Peyer's patch (tissue), 4 donors: ENCODE measurements at regions not wholly inside any gene's neighbourhood (a gene's known extent, or its start where the extent isn't known, plus 50 kb on each side); places are given as distances from the start of the nearest gene placed in this dataset.

Experiments
- DNase-seq, 3 donors: peaks; one replicate each; pipeline ENCODE4 v3.0.0-alpha.2; 2017 to 2019
- H3K27ac ChIP-seq, 4 donors: fragments of 200-600 bp; sonication (generic); one replicate each; pipeline ENCODE4 v1.5.1; 2016 to 2019
- H3K27me3 ChIP-seq, 2 donors: fragments of 200-600 bp; sonication (generic); one replicate each; pipeline ENCODE4 v1.5.1; 2019
- H3K36me3 ChIP-seq, 3 donors: fragments of 200-600 bp; sonication (generic); one replicate each; pipeline ENCODE4 v1.5.1; 2016 to 2019
- H3K4me1 ChIP-seq, 4 donors: fragments of 200-600 bp; sonication (generic); one replicate each; pipeline ENCODE4 v1.5.1; 2016 to 2019
- H3K4me3 ChIP-seq, 4 donors: fragments of 200-600 bp; sonication (generic); 1 replicate in 3 of 4; 2 replicates in 1 of 4; pipeline ENCODE4 v1.5.1; 2016 to 2019; ENCODE audit warnings: mild to moderate bottlenecking in 1 of 4
- H3K9me3 ChIP-seq, 4 donors: fragments of 200-600 bp; sonication (generic); one replicate each; pipeline ENCODE4 v1.5.1; 2016 to 2019; ENCODE audit warnings: mild to moderate bottlenecking in 1 of 4
- CTCF ChIP-seq, 6 experiments: fragments of 450-650 bp in 4 of 6; fragments of 200-600 bp in 2 of 6; sonication (generic) in 1 of 6; IDR thresholded peaks; one replicate each; pipeline ENCODE4 v1.5.1; 2017 to 2019; ENCODE audit warnings: antibody characterized with exemption in 6 of 6, mild to moderate bottlenecking in 3 of 6, moderate library complexity in 1 of 6
- POLR2A ChIP-seq, 2 donors: fragments of 450-650 bp; IDR thresholded peaks; one replicate each; pipeline ENCODE4 v1.5.1; 2017; ENCODE audit warnings: antibody characterized with exemption in 2 of 2, mild to moderate bottlenecking in 2 of 2, moderate library complexity in 2 of 2

- H3K9me3 ChIP-seq, result no peaks in the 10 kb centered on the region
- H3K4me3 ChIP-seq, result no peak overlapping the region
- no peak overlapping the region for H3K27ac ChIP-seq
- DNase-seq, result no peak
- no peaks in the 10 kb centered on the region for H3K27me3 ChIP-seq
- H3K4me1 ChIP-seq, result no peaks in the 10 kb centered on the region
- TF ChIP-seq POLR2A (IDR thresholded peaks at IDR 0.05), result no peak
- H3K36me3 ChIP-seq, result no peaks in the 10 kb centered on the region
Observed at GRCh38 chr7:91537260-91538152, 273.3 kb downstream of the FZD1 start.

GRCh38 chr7:91541641-91542040 is 277.4 kb downstream of the FZD1 start:
- H3K4me1 ChIP-seq, result no peaks in the 10 kb centered on the region
- no peaks in the 10 kb centered on the region for H3K9me3 ChIP-seq
- no peak overlapping the region for H3K27ac ChIP-seq
- no peaks in the 10 kb centered on the region for H3K27me3 ChIP-seq
- no peaks in the 10 kb centered on the region for H3K36me3 ChIP-seq
- H3K4me3 ChIP-seq, result no peak overlapping the region
- DNase-seq, result no peak
- TF ChIP-seq CTCF (IDR thresholded peaks at IDR 0.05) (no peak), POLR2A (IDR thresholded peaks at IDR 0.05) (no peak)

GRCh38 chr7:91543646-91544045 is 279.4 kb downstream of the FZD1 start:
- Histone ChIP-seq H3K36me3 (no peaks in the 10 kb centered on the region), H3K9me3 (no peaks in the 10 kb centered on the region), H3K27me3 (no peaks in the 10 kb centered on the region), H3K4me1 (no peaks in the 10 kb centered on the region), H3K27ac (no peak overlapping the region), H3K4me3 (no peak overlapping the region)
- DNase-seq, result no peak
- TF ChIP-seq CTCF (IDR thresholded peaks at IDR 0.05), result no peak
- TF ChIP-seq POLR2A (IDR thresholded peaks at IDR 0.05), result no peak

- H3K27ac ChIP-seq, result no peak overlapping the region
- TF ChIP-seq POLR2A (IDR thresholded peaks at IDR 0.05) (no peak), CTCF (IDR thresholded peaks at IDR 0.05) (no peak)
- no peak for DNase-seq
- no peaks in the 10 kb centered on the region for H3K36me3 ChIP-seq
- no peaks in the 10 kb centered on the region for H3K27me3 ChIP-seq
- no peak overlapping the region for H3K4me3 ChIP-seq
- H3K9me3 ChIP-seq, result no peaks in the 10 kb centered on the region
- no peaks in the 10 kb centered on the region for H3K4me1 ChIP-seq
Observed at GRCh38 chr7:91549878-91550277, 285.6 kb downstream of the FZD1 start.

GRCh38 chr7:91550931-91551330 is 286.7 kb downstream of the FZD1 start:
- TF ChIP-seq POLR2A (IDR thresholded peaks at IDR 0.05), result no peak
- TF ChIP-seq CTCF (IDR thresholded peaks at IDR 0.05), result no peak
- Histone ChIP-seq H3K9me3 (no peaks in the 10 kb centered on the region), H3K4me1 (no peaks in the 10 kb centered on the region), H3K27me3 (no peaks in the 10 kb centered on the region), H3K27ac (no peak overlapping the region), H3K4me3 (no peak overlapping the region), H3K36me3 (no peaks in the 10 kb centered on the region)
- no peak for DNase-seq

GRCh38 chr7:91551377-91552175 is 287.3 kb downstream of the FZD1 start:
- no peak for TF ChIP-seq POLR2A (IDR thresholded peaks at IDR 0.05)
- TF ChIP-seq CTCF (IDR thresholded peaks at IDR 0.05), result no peak
- DNase-seq, result no peak
- H3K27me3 ChIP-seq, result no peaks in the 10 kb centered on the region
- no peak overlapping the region for H3K4me3 ChIP-seq
- no peaks in the 10 kb centered on the region for H3K9me3 ChIP-seq
- no peaks in the 10 kb centered on the region for H3K36me3 ChIP-seq
- H3K4me1 ChIP-seq, result no peaks in the 10 kb centered on the region
- no peak overlapping the region for H3K27ac ChIP-seq
